ENCODE measurements at regions not wholly inside any gene's neighbourhood (a gene's known extent, or its start where the extent isn't known, plus 50 kb on each side); places are given as distances from the start of the nearest gene placed in this dataset.
A peak's percentile ranks its signal among the peaks of the same experiment; 100 is the strongest.

DNA sequence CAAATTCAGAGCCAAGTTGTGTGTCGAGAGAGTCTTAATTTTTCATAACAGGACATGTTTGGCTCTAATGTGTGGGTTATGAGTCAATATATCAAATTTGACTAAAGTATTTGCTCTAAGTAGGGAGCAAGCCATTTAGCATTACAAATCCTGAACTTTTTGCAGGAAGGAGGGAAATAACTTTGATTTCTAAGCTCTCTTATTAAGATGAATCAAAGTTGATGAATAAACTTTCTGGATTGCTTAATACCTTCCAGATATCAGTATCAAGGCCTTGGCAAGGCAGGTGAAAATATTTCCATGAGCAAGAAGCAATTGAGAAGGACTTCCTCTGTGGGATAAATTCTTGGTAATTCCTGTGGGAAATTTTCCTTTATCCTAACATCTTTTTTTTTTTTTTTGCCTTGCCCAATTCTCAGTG is 258.8 kb downstream of the AHR start:
- no peak overlapping the region for H3K27ac ChIP-seq (ENCODE audit: extremely low read length, insufficient read depth, low read length)
- 8% methylated on average over 1 of the region's 1 CpG for WGBS (ENCODE audit: low lambda C conversion rate)
- no peak for DNase-seq (ENCODE audit: low spot score)
- H4K20me1 ChIP-seq (ENCODE audit: insufficient read depth, low read length) = no peaks in the 10 kb centered on the region
- intact Hi-C loops (cut with micrococcal nuclease; ENCODE audit: unreplicated experiment) (no loop called here), in situ Hi-C loops (cut with HindIII; ENCODE audit: extremely low pct_ligation_motif_present, low pct_unique_long_range_greater_than_20kb) (no loop called here)
- H3K9ac ChIP-seq (ENCODE audit: insufficient read depth, low read depth, low read length) = no peak overlapping the region
- FAIRE-seq = no peak
- ATAC-seq = no peak
- POLR2A ChIA-PET = no interaction called here
- H3K4me2 ChIP-seq (ENCODE audit: low read depth, low read length) = no peak overlapping the region
- H3K4me3 ChIP-seq (replicated peaks in 1 of 3; ENCODE audit: insufficient read depth in 1 of 3, low read depth in 2 of 3, low read length in 3 of 3) = no peak overlapping the region
- no peaks in the 10 kb centered on the region for H3K9me3 ChIP-seq (ENCODE audit: low read length)
- no peaks in the 10 kb centered on the region for H3K79me2 ChIP-seq (ENCODE audit: insufficient read depth, low read length)
- no peaks in the 10 kb centered on the region for H3K36me3 ChIP-seq (replicated peaks in 1 of 2; ENCODE audit: control insufficient read depth in 1 of 2, insufficient read depth in 2 of 2, low read length in 2 of 2)
- no peak overlapping the region for H2AFZ ChIP-seq (ENCODE audit: low read length)
- CTCF ChIA-PET (ENCODE audit: low intra/inter-chr PET ratio, low total read pairs) = no interaction called here
- no peaks in the 10 kb centered on the region for H3K4me1 ChIP-seq (ENCODE audit: insufficient read depth, low read length)
- no peaks in the 10 kb centered on the region; a peak in 1 of 5 replicates for H3K27me3 ChIP-seq (ENCODE audit: control insufficient read depth in 1 of 2, insufficient read depth in 2 of 2, low read length in 2 of 2)
- no TSS peak for BruUV-seq (replicated peaks)
- TF ChIP-seq ZNF431 (CRISPR knock-in tag; IDR thresholded peaks at IDR 0.05; ENCODE audit: borderline replicate concordance, low read depth) = no peak
- no peak for TF ChIP-seq ZFP90 (CRISPR knock-in tag; IDR thresholded peaks at IDR 0.05; ENCODE audit: borderline replicate concordance)
- TF ChIP-seq ZNF282 (IDR thresholded peaks at IDR 0.05; ENCODE audit: partially characterized antibody) = no peak
- TF ChIP-seq, protein P1, sequence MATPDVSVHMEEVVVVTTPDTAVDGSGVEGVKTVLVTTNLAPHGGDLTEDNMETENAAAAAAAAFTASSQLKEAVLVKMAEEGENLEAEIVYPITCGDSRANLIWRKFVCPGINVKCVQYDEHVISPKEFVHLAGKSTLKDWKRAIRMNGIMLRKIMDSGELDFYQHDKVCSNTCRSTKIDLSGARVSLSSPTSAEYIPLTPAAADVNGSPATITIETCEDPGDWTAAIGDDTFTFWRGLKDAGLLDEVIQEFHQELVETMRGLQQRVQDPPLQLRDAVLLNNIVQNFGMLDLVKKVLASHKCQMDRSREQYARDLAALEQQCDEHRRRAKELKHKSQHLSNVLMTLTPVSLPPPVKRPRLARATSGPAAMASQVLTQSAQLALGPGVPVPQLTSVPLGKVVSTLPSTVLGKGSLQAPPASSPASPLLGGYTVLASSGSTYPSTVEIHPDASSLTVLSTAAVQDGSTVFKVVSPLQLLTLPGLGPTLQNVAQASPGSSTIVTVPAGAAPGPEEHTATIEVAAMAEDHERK (CRISPR knock-in tag; IDR thresholded peaks at IDR 0.05; ENCODE audit: low read depth) = no peak
- TF ChIP-seq ATF7 (IDR thresholded peaks at IDR 0.05) = no peak
- TF ChIP-seq ATF7 (CRISPR knock-in tag; IDR thresholded peaks at IDR 0.05) = no peak
- TF ChIP-seq ZNF792 (CRISPR knock-in tag; IDR thresholded peaks at IDR 0.05) = no peak

DNA sequence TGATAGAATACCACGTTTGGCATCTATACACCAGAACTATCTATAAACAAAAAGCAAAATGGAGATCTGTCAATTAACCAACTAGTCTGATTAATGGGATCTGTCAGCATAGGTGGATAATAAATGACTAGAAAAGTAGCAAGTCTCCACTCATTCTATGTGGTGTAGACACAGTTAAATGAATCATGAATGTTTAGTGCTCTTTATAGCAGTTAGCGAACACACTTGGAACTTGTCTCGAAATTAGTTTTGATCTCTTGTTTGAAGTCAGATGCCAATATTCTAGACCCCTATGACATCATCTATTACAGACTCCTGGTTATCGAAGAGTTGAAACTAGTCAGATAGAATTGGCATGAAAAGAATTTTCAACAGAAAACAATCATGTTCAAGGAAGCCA is 259.7 kb downstream of the AHR start:
- H3K27ac ChIP-seq (ENCODE audit: extremely low read length, insufficient read depth, low read length) = no peak overlapping the region
- in situ Hi-C loops (cut with HindIII; ENCODE audit: extremely low pct_ligation_motif_present, low pct_unique_long_range_greater_than_20kb) = no loop called here
- FAIRE-seq = no peak
- no peak overlapping the region for H3K4me2 ChIP-seq (ENCODE audit: low read depth, low read length)
- no peak for TF ChIP-seq MEIS1 (CRISPR knock-in tag; IDR thresholded peaks at IDR 0.05; ENCODE audit: borderline replicate concordance)
- peak; percentile 85 for TF ChIP-seq ATF7 (IDR thresholded peaks at IDR 0.05)
- TF ChIP-seq ATF7 (CRISPR knock-in tag; IDR thresholded peaks at IDR 0.05) = no peak
- TF ChIP-seq, protein P2, sequence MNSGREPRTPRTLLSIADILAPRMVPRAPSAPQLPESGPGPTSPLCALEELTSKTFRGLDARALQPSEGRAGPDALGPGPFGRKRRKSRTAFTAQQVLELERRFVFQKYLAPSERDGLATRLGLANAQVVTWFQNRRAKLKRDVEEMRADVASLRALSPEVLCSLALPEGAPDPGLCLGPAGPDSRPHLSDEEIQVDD (CRISPR knock-in tag; IDR thresholded peaks at IDR 0.05; ENCODE audit: borderline replicate concordance) = no peak
- TF ChIP-seq CREB1 (IDR thresholded peaks at IDR 0.05) = 0 out of 2 replicates have a peak, but pooled peaks have one; percentile 31
- no peak for TF ChIP-seq CREB1 (CRISPR knock-in tag; IDR thresholded peaks at IDR 0.05)
- TF ChIP-seq HDAC6 (IDR thresholded peaks at IDR 0.05; ENCODE audit: low read depth, low read length) = no peak
- no peaks in the 10 kb centered on the region for H3K36me3 ChIP-seq (replicated peaks in 1 of 2; ENCODE audit: control insufficient read depth in 1 of 2, insufficient read depth in 2 of 2, low read length in 2 of 2)
- H3K27me3 ChIP-seq (ENCODE audit: control insufficient read depth in 1 of 2, insufficient read depth in 2 of 2, low read length in 2 of 2) = no peaks in the 10 kb centered on the region; a peak in 1 of 5 replicates
- POLR2A ChIA-PET = no interaction called here
- CTCF ChIA-PET (ENCODE audit: low intra/inter-chr PET ratio, low total read pairs) = no interaction called here
- H3K9me3 ChIP-seq (ENCODE audit: low read length) = no peaks in the 10 kb centered on the region
- no TSS peak for BruUV-seq (replicated peaks)
- H3K79me2 ChIP-seq (ENCODE audit: insufficient read depth, low read length) = no peaks in the 10 kb centered on the region
- intact Hi-C loops (cut with micrococcal nuclease; ENCODE audit: unreplicated experiment) = no loop called here
- no peak for DNase-seq (ENCODE audit: low spot score)
- H3K4me1 ChIP-seq (ENCODE audit: insufficient read depth, low read length) = no peaks in the 10 kb centered on the region
- no peak overlapping the region for H3K9ac ChIP-seq (ENCODE audit: insufficient read depth, low read depth, low read length)
- 40% methylated on average over 4 of the region's 4 CpGs for WGBS (ENCODE audit: low lambda C conversion rate)
- no peak for ATAC-seq
- H2AFZ ChIP-seq (ENCODE audit: low read length) = no peak overlapping the region
- no peaks in the 10 kb centered on the region for H4K20me1 ChIP-seq (ENCODE audit: insufficient read depth, low read length)
- no peak overlapping the region for H3K4me3 ChIP-seq (replicated peaks in 1 of 3; ENCODE audit: insufficient read depth in 1 of 3, low read depth in 2 of 3, low read length in 3 of 3)

Data from HepG2 (cell line).